ENCODE measurements at regions not wholly inside any gene's neighbourhood (a gene's known extent, or its start where the extent isn't known, plus 50 kb on each side); places are given as distances from the start of the nearest gene placed in this dataset.

GRCh38 chr5:147963948-147964693 is 57.8 kb upstream of the C5orf46 start:
- Histone ChIP-seq H3K4me3 (ENCODE audit: low read depth in 1 of 2, low read length in 2 of 2) (no peak overlapping the region), H3K9me3 (ENCODE audit: control insufficient read depth in 1 of 2, low read length in 2 of 2) (no peaks in the 10 kb centered on the region), H3K27me3 (ENCODE audit: low read depth, low read length) (no peaks in the 10 kb centered on the region), H3K4me1 (ENCODE audit: control insufficient read depth in 1 of 2, insufficient read depth in 2 of 2, low read length in 2 of 2) (peaks cover 0 to 3% of the 10 kb centered on the region in 2 donors), H3K36me3 (ENCODE audit: control insufficient read depth in 1 of 2, insufficient read depth in 2 of 2, low read length in 2 of 2) (no peaks in the 10 kb centered on the region), H3K27ac (ENCODE audit: low read length) (no peak overlapping the region)

GRCh38 chr5:147963436-147963835 is 57.1 kb upstream of the C5orf46 start:
- Histone ChIP-seq H3K4me1 (ENCODE audit: control insufficient read depth in 1 of 2, insufficient read depth in 2 of 2, low read length in 2 of 2) (peaks cover 0 to 3% of the 10 kb centered on the region in 2 donors), H3K27ac (ENCODE audit: low read length) (no peak overlapping the region), H3K9me3 (ENCODE audit: control insufficient read depth in 1 of 2, low read length in 2 of 2) (no peaks in the 10 kb centered on the region), H3K36me3 (ENCODE audit: control insufficient read depth in 1 of 2, insufficient read depth in 2 of 2, low read length in 2 of 2) (no peaks in the 10 kb centered on the region), H3K4me3 (ENCODE audit: low read depth in 1 of 2, low read length in 2 of 2) (no peak overlapping the region), H3K27me3 (ENCODE audit: low read depth, low read length) (no peaks in the 10 kb centered on the region)

GRCh38 chr5:147961208-147961749 is 54.9 kb upstream of the C5orf46 start:
- Histone ChIP-seq H3K27me3 (ENCODE audit: low read depth, low read length) (no peaks in the 10 kb centered on the region), H3K9me3 (ENCODE audit: control insufficient read depth in 1 of 2, low read length in 2 of 2) (no peaks in the 10 kb centered on the region), H3K27ac (ENCODE audit: low read length) (no peak overlapping the region), H3K4me1 (ENCODE audit: control insufficient read depth in 1 of 2, insufficient read depth in 2 of 2, low read length in 2 of 2) (peaks cover 0 to 3% of the 10 kb centered on the region in 2 donors), H3K4me3 (ENCODE audit: low read depth in 1 of 2, low read length in 2 of 2) (no peak overlapping the region), H3K36me3 (ENCODE audit: control insufficient read depth in 1 of 2, insufficient read depth in 2 of 2, low read length in 2 of 2) (no peaks in the 10 kb centered on the region)

GRCh38 chr5:147957901-147958300 is 51.6 kb upstream of the C5orf46 start:
- H3K9me3 ChIP-seq (ENCODE audit: control insufficient read depth in 1 of 2, low read length in 2 of 2): no peaks in the 10 kb centered on the region
- H3K4me3 ChIP-seq (ENCODE audit: low read depth in 1 of 2, low read length in 2 of 2): no peak overlapping the region
- no peaks in the 10 kb centered on the region for H3K36me3 ChIP-seq (ENCODE audit: control insufficient read depth in 1 of 2, insufficient read depth in 2 of 2, low read length in 2 of 2)
- no peaks in the 10 kb centered on the region for H3K4me1 ChIP-seq (ENCODE audit: control insufficient read depth in 1 of 2, insufficient read depth in 2 of 2, low read length in 2 of 2)
- H3K27me3 ChIP-seq (ENCODE audit: low read depth, low read length): no peaks in the 10 kb centered on the region
- no peak overlapping the region for H3K27ac ChIP-seq (ENCODE audit: low read length)

- H3K9me3 ChIP-seq (ENCODE audit: control insufficient read depth in 1 of 2, low read length in 2 of 2): no peaks in the 10 kb centered on the region
- no peak overlapping the region for H3K27ac ChIP-seq (ENCODE audit: low read length)
- H3K36me3 ChIP-seq (ENCODE audit: control insufficient read depth in 1 of 2, insufficient read depth in 2 of 2, low read length in 2 of 2): no peaks in the 10 kb centered on the region
- no peaks in the 10 kb centered on the region for H3K4me1 ChIP-seq (ENCODE audit: control insufficient read depth in 1 of 2, insufficient read depth in 2 of 2, low read length in 2 of 2)
- H3K27me3 ChIP-seq (ENCODE audit: low read depth, low read length): no peaks in the 10 kb centered on the region
- H3K4me3 ChIP-seq (ENCODE audit: low read depth in 1 of 2, low read length in 2 of 2): no peak overlapping the region
Measured at GRCh38 chr5:147956842-147957223, 50.5 kb upstream of the C5orf46 start.

- no peak overlapping the region for H3K27ac ChIP-seq (ENCODE audit: low read length)
- no peaks in the 10 kb centered on the region for H3K9me3 ChIP-seq (ENCODE audit: control insufficient read depth in 1 of 2, low read length in 2 of 2)
- no peak overlapping the region for H3K4me3 ChIP-seq (ENCODE audit: low read depth in 1 of 2, low read length in 2 of 2)
- H3K36me3 ChIP-seq (ENCODE audit: control insufficient read depth in 1 of 2, insufficient read depth in 2 of 2, low read length in 2 of 2): no peaks in the 10 kb centered on the region
- H3K4me1 ChIP-seq (ENCODE audit: control insufficient read depth in 1 of 2, insufficient read depth in 2 of 2, low read length in 2 of 2): no peaks in the 10 kb centered on the region
- no peaks in the 10 kb centered on the region for H3K27me3 ChIP-seq (ENCODE audit: low read depth, low read length)
Measured at GRCh38 chr5:147956064-147956841, 49.9 kb upstream of the C5orf46 start.
